GM13976 (cell line): ENCODE measurements at regions not wholly inside any gene's neighbourhood (a gene's known extent, or its start where the extent isn't known, plus 50 kb on each side); places are given as distances from the start of the nearest gene placed in this dataset.

Experiments
- DNase-seq: peaks from one replicate; pipeline ENCODE4 v3.0.0; 2012; ENCODE audit warnings: low spot score
- in situ Hi-C: fragments of 300-500 bp; cut with MboI; formaldehyde crosslinking; loops from one replicate; pipeline ENCODE4 v1.12.0; 2022; ENCODE audit warnings: low sequenced_read_pairs, mixed read lengths, inconsistent platforms; ENCODE audit not compliant: unreplicated experiment
- TF ChIP-seq, protein P1 (sequence below): IDR thresholded peaks from 2 replicates; pipeline ENCODE4 v1.5.1; 2012; ENCODE audit warnings: borderline replicate concordance, mild to moderate bottlenecking; ENCODE audit not compliant: insufficient read depth; ENCODE audit errors: extremely low read depth, missing control alignments, control extremely low read depth

- TF ChIP-seq, protein P1, sequence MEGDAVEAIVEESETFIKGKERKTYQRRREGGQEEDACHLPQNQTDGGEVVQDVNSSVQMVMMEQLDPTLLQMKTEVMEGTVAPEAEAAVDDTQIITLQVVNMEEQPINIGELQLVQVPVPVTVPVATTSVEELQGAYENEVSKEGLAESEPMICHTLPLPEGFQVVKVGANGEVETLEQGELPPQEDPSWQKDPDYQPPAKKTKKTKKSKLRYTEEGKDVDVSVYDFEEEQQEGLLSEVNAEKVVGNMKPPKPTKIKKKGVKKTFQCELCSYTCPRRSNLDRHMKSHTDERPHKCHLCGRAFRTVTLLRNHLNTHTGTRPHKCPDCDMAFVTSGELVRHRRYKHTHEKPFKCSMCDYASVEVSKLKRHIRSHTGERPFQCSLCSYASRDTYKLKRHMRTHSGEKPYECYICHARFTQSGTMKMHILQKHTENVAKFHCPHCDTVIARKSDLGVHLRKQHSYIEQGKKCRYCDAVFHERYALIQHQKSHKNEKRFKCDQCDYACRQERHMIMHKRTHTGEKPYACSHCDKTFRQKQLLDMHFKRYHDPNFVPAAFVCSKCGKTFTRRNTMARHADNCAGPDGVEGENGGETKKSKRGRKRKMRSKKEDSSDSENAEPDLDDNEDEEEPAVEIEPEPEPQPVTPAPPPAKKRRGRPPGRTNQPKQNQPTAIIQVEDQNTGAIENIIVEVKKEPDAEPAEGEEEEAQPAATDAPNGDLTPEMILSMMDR = no peak
- in situ Hi-C loops = no loop called here
- no peak for DNase-seq
These were observed 689.3 kb upstream of the ATXN8OS start for GRCh38 chr13:69418319-69418718.

- no peak for DNase-seq
- TF ChIP-seq, protein P1 = no peak
- in situ Hi-C loops = no loop called here
These were observed 696.9 kb upstream of the ATXN8OS start for GRCh38 chr13:69410761-69411160.

GRCh38 chr13:69391756-69392155 is 715.9 kb upstream of the ATXN8OS start:
- TF ChIP-seq, protein P1 = no peak
- DNase-seq = no peak
- in situ Hi-C loops = no loop called here

- DNase-seq = no peak
- in situ Hi-C loops = no loop called here
- TF ChIP-seq, protein P1 = no peak
These were observed 717.7 kb upstream of the ATXN8OS start for GRCh38 chr13:69389899-69390298.

GRCh38 chr13:69373747-69374425 is 733.7 kb upstream of the ATXN8OS start:
- in situ Hi-C loops = no loop called here
- TF ChIP-seq, protein P1 = no peak
- DNase-seq = no peak

- in situ Hi-C loops = no loop called here
- TF ChIP-seq, protein P1 = no peak
- no peak for DNase-seq
These were observed 744.3 kb upstream of the ATXN8OS start for GRCh38 chr13:69363360-69363759.
